ENCODE measurements at regions not wholly inside any gene's neighbourhood (a gene's known extent, or its start where the extent isn't known, plus 50 kb on each side); places are given as distances from the start of the nearest gene placed in this dataset.
"Not testable (repeated sequence)": the region's sequence is repeated elsewhere in the genome, so short reads cannot be mapped to it uniquely, and the experiment has no call there.

DNA sequence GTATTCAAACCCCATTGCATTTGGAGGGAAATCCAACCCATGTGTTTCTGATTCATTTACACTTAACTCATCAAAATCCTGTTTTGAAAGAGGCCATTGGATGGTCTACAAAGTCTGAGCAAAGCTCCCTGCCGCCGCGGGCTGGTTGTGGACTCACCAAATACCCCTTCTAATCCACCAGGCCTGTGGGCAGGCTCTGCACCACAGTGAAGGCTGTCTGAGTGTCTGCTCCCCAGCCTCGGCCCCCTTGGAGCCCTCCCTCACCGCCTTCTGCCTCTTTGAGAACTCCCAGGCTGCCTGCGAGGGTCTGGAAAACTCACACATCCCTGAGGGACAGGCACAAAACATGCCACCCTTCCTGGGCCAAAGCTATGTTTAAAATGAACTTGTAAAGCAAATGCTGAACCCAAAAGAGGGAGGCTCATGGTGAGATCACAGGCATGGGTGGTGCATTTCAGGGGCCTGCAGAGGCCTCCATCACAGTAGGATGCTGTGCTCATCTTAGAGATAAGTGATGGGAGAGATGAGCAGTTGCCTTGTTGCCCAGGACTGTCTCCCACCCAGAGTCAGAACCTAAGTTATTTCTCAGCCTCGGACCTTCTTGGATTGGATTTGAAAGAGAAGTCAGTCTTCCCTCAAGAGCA, 225.0 kb downstream of the CYP26B1 start:
- DNase-seq (ENCODE audit: low read depth in 2 of 2): no peak

DNA sequence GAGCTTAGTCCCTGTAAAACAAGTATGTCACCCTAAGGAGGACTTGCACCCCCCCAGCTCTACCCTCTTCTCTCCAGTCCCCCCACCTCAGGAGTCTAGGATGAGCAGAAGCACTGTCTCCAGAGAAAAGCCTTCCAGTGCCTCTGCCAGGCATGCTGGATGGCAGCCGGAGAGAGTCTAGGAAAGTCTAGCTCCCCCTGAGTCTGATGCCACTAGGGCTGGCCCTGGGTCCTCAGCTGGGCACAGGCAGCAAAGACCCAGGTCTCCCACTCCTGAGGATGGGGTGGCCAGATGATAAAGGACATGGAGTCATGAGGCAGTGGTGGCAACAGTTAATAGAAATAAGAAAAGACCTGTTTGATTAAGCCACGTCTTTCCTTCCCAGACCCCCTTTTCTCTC, 225.6 kb downstream of the CYP26B1 start:
- DNase-seq (ENCODE audit: low read depth in 2 of 2): no peak

DNA sequence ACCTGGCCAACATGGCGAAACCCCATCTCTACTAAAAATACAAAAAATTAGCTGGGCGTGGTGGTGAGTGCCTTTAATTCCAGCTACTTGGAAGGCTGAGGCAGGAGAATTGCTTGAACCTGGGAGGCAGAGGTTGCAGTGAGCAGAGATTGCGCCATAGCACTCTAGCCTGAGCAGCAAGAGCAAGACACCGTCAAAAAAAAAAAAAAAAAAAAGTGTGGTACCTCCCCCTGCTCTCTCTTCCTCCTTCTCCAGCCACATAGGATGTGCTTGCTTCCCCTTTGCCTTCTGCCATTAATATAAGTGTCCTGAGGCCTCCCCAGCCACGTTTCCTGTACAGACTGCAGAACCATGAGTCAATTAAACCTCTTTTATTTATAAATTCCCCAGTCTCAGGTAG, 226.8 kb downstream of the CYP26B1 start:
- not testable (repeated sequence) for DNase-seq (ENCODE audit: low read depth in 2 of 2)

DNA sequence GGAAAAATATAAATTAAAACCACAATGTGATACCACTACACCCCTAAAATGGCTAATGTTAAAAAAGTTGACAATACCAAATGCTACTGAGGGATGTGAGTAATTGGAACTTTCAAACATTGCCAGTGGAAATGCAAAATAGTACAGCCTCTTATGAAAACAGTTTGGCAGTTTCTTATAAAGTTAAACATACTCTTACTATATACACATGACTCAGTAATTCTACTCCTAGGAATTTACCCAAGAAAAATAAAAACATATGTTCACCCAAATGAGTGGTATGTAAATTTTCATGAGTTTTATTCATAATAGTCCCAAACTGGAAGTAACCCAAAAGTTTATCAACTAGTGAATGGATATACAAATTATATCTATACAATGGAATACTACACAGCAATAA, 228.0 kb downstream of the CYP26B1 start:
- DNase-seq (ENCODE audit: low read depth in 2 of 2): no peak

DNA sequence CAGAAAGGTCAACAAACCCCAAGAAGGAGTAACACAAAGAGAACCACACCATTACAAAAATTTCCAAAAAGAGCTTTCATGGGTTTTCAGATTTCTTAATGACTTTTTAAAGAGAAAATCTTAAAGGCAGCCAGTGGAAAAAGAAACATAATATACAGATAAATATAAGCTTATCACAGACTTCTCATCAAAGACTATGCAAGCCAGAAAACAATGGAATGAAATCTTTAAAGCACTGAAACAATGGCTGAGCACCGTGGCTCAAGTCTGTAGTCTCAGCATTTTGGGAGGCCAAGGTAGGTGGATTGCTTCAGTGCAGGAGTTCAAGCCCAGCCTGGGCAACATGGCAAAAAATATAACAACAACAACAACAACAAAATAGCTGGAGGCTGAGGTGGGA, 237.4 kb downstream of the CYP26B1 start:
- DNase-seq (ENCODE audit: low read depth in 2 of 2): no peak

DNA sequence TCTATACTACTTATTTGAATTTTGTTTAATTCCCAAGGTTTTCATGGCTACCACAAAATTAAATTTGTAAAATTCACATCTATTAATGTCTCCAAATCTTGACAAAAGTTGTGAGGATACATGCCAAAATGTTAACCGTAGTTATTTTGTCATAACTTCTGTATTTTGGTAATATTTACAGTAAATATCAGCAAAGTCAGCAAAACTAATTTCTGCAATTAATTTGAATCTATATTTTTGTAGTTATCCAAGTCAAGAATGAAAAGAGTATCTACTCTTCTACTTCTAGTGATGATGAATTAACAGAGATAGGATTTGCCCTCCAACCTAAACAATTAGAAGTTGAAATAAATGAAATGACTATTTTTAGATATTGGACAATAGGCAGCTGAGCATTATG, 238.9 kb downstream of the CYP26B1 start:
- DNase-seq (ENCODE audit: low read depth in 2 of 2): no peak

DNA sequence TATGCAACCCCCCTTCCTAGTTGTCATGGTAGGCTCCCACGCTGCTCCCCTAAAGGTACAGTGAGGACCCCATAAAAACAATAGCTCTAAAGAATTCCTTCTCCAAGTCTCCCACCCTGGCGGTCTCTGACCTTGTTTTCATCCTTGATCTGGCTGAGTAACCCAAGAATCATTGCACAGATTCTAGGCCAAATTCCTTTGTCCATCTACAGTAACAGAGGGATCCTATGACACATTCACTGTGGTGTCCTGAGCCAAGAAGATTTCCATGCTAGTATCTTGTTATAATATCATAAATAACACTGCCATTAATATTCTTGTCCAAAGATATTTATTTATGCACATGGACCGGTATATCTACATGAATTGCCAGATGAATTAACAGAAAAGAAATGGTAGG, 240.2 kb downstream of the CYP26B1 start:
- no peak for DNase-seq (ENCODE audit: low read depth in 2 of 2)

DNA sequence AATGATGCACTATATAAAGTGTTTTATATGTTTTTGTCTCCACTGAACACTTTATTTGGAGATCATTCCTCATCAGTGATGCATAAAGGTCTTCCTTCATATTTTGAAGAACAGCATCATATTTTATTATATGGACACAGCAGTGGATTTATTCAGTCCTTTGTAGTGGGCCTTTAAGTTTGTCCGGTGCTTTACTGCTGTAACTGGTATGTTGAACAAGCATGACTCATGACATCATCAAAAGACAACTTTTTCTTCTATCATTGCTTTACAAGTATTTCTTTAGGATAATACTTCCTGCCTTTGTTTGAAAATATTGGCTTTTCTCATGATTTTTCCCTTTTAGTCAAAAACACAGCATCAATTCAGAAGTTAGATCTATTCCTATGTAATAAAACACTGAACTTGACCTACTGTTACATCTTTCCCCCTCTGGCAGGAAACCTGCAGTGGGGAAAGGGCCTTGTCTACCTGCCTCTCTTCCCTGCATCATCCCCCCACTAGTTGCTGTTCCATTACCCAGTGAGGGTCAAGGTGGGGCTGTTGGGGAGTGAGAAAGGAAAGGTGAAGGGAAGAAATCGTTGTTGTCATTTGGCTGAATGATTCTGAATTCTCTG, 241.2 kb downstream of the CYP26B1 start:
- DNase-seq (ENCODE audit: low read depth in 2 of 2): no peak

DNA sequence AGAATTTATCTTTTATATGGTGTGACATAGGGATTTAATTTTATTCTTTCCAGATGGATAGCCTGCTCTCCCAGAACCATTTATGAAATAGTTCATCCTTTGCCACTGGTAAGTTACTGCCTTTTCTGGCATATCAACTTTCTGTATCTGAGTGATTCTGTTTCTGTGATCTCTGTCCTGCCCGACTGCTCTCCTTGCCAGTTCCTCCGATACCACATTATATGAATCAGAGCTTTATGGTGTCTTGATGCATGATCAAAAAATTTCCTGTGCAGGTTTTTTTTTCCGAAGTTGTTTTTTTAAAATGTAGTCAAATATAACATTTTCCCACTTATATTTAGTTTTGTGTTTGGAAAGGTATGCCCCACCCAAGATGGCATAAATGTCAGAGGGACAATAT, 242.5 kb downstream of the CYP26B1 start:
- no peak for DNase-seq (ENCODE audit: low read depth in 2 of 2)

DNA sequence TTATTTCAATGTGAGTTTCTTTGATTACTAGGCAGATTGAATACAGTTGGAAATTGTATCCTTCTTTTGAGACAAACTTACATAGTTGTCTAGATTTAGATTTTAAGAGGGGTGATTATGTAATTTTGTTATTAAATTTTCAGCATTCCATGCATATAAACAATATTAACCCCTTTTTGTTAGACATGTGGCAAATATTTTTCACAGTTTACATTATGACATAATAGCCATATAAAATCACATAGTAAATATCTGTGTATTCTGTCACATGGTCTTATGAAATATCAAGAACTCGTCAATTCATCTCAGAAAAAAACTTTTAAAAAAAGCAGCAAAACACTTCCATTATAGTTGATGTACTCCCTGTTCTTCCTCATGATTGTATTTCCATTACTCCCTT, 243.8 kb downstream of the CYP26B1 start:
- no peak for DNase-seq (ENCODE audit: low read depth in 2 of 2)

DNA sequence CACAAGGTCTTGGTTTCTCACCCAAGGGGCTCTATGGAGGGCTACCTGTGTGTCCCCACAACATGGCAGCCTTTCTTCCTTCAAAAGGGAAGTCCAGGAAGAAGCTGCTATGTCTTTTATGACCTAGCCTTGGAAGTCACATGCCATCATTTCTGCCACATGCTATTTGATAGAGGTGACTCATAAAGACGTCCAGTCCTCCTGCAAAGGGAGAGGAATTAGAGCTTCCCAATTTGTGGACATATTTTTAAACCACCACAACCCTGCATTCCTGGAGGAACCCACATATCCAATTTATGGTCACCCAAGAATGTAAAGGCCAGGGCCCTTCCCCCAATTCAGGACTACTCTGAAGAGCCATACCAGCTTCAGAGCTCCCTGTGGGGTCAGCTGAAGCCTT, 246.2 kb downstream of the CYP26B1 start:
- no peak for DNase-seq (ENCODE audit: low read depth in 2 of 2)

DNA sequence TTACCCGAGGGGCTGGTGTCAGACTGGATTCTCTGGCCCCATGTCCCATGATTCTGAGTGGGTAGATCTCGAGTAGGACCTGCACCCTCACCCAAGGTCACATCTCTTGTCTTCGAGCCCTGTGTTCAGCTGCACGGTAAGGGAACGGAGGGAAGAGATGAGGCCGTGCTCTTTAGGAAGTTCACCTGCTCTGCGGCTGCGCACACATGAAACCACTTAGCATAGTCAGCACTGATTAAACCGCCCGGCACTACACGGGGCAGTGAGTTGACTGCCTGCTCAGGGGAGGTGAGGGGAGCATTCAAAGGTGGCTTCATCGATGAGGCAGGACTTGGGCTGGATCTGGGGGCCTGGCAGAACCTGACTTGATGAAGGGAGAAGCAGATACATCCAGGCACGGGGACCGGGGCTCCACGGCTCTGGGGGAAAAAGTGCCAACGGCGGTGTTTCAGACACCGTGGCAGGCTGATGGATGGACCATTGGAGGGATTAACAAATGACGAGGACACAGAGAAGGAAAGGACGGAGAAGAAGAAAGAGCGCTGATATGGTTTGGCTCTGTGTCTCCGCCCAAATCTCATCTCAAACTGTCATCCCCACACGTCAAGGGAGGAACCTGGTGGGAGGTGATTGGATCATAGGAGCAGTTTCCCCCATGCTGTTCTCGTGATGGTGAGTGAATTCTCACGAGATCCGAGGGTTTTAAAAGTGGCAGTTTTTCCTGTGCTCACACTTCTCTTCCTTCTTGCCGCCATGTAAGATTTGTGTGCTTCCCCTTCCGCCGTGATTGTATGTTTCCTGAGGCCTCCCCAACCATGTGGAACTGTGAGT, 248.6 kb downstream of the CYP26B1 start:
- no peak for DNase-seq (ENCODE audit: low read depth in 2 of 2)

DNA sequence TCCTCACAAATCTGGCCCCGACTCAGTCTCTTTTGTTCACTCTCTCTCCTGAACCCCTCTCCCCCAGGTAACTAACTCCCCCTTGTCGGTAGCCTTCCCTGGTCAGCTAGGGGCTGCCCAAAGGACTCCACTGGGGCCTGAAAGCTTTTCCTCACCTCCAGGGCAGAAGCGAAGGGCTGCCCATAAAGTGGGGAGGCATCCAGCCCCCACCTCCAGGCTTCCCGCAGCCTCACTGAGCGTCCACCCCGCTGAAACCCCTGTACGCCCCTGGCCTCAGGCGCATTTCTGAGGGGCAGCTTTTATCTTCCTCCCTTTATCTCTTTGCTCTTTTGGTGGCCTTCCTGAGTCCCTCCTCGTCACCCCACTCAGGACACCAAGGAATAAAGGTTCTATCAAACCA, 249.3 kb downstream of the CYP26B1 start:
- DNase-seq (ENCODE audit: low read depth in 2 of 2): no peak

DNA sequence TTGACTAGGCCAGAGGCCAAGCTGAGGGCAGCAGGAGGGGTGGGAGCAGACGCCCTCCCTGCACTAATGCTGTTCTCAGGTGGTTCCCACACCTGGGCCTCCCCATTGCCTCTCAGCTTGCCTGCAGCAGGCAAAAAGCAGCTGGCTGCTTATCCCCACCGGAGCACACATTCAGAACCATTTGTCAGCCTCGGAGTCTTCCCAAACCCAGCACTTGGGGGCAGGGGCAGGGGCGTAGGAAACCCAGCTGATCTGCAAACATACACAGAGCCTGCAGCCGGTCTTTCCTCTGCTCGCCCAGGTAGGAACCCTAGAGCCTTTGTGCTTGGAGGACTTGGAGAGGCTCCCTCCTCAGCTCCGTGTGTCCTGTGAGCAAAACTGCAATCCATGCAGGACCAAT, 249.8 kb downstream of the CYP26B1 start:
- no peak for DNase-seq (ENCODE audit: low read depth in 2 of 2)

DNA sequence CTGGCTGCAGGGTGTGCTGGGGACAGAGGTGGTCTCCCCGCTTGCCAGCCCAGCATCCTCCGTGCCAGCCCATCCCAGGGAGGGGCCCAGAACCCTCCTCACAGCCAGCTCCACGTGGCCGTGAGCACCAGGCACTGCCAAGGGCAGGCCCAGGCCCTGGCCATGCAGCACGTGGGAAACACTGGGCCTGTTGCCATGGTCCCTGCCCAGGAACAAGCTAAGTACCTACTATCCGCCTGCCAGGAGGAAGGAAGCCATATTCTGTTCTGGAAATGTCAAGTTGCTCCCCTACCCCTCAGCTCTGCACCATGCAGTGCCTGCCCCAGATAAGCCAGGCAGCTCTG, 250.6 kb downstream of the CYP26B1 start:
- no peak for DNase-seq (ENCODE audit: low read depth in 2 of 2)

DNA sequence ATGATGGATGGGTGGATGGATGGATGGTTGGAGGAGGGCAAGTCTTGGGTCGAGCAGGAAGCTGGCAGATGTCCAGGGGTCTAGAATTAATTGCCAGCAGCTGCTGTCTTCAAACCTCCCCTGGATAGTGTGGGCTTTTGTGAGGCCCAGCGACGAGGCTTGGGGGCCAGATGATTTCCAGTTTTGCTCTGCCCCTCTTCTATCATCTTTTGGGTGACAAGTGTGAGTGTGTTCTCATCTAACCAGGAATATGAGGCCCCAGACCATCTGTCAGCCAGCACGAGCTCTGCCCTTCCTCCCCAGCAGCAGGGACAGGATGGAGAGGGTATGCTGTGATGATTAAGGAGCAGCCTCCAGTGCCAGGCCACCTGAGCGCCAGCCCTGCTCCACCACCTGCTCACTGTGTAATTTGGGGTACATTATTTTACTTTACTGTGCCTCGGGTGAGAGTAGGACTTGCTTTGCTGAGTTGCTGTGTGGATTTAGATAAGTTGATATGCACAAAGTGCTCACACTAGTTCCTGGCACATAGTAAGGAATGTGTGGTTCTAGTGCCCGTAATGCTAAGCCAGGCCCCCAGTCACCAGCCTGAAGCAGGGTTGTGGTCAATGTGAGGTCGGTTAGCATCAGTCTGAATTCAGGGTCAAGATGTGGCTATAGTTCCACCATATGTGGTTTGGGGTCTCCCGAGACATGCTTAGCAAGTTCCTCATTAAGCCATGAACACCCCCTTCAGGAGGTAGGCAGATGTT, 251.1 kb downstream of the CYP26B1 start:
- no peak for DNase-seq (ENCODE audit: low read depth in 2 of 2)

DNA sequence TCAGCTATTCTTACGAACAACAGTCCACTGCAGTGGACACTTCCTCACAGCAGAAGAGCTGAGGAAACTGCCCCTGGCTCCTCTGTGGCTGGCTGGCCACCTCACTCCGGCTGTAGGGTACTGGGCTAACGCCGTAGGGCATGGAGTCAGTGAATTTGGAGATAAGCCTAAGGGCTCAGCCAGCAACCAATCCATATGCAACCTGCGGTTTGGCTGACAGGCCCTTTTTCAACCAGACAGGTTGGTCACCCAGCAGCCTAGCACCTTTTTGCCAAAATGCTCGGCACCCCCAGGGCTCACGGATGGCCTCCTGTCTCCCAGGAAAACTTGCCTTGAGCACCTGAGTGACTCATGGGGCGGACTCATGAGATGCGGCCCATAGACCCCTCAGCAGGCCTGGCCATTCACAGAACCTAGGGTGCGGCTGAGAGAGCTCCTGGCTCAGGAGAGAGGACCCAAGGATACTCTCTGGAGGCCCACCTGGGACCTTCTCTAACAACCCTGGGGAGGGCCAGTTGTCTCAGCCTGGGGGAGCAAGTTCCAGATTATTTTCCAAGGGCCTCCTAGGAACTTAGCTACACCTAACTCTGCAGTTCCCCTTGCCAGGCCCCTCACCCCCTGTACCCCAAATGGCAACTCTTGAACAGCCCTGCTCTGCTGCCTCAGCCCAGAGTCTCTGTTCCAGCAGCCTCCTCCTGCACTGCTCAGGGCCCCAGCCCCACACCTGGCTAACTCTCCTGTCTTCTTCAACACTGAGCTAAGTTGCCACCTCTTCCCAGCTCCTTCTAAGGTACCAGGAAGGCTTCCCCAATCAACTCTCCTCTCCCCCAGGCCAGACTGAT, 252.1 kb downstream of the CYP26B1 start:
- DNase-seq (ENCODE audit: low read depth in 2 of 2): no peak

DNA sequence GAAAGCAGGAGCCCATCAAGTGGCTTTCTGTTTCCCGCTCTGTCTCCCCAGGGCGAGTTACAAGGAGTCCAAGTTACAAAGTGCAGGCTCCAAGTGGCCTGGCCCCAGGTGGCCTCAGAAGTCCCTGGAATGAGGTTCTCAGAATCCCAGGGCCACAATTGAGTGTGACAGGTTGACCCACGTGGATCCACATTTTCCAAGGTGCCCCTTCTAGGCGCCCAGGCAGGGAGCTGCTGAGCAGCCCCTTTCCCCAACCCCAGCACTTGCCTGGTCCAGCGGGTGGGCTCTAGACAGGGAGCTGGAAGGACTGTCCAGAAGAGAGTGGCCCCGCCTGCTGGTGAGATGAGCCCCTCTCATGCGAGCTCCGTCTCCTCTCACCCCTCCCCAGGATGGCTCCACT, 253.4 kb downstream of the CYP26B1 start:
- DNase-seq (ENCODE audit: low read depth in 2 of 2): no peak

DNA sequence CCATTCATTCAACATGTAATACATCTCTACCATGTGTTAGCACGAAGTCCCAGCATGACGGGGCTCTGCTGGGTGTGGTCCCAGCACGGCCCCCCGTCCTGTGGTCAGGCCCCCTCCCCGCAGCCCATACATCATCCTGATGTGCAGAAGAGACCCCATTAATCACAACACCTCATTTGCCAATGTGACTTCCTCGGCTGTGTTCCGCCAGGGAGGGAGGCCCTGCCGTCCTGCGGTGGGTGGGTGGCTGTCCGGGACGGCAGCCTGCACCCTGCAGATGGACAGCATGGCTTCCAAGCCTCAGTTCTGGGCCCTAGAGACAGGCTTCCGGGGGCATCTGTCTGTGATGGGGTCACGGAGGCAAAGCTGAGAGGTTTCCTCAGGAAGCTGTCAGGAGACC, 254.0 kb downstream of the CYP26B1 start:
- DNase-seq (ENCODE audit: low read depth in 2 of 2): no peak

DNA sequence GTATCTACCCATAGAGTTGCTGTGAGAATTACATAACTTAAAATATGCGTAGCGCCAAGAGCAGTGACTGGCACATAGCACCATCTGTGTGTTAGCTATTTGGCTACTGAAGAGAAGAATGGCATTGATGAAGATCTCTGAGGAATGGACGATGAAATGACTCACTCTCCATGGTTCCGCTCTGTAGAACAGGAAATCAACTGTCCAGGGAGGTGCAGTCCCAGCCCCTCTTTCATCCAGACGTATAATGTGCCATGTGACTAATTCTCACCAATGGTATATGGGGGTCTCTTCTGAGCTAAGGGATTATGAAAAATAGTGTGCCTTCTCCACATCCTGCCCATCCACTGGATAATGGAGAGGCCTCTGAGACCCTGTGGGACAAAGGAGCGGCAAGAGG, 254.8 kb downstream of the CYP26B1 start:
- no peak for DNase-seq (ENCODE audit: low read depth in 2 of 2)

DNA sequence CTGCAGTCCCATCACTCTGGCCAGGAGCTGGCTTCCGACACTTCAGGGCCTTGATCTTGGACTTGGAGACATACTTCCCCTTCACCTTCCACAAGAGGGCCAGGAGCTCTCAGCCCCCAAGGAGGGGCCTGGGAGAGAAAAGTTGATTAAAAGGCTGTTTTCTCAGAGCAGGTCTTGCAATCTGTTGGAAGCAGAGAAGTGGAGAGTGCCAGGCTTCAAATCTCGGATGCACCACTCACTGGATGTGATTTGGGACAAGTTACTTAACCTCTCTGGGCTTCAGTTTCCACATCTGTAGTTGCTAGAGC, 255.3 kb downstream of the CYP26B1 start:
- DNase-seq (ENCODE audit: low read depth in 2 of 2): no peak

Measured in stimulated activated CD8-positive, alpha-beta memory T cell treated with anti-CD3 and anti-CD28 coated beads, Interleukin-2, amount 100 ng/mL, for 48 hours (primary cell).